Gastroesophageal sphincter (tissue), 4 donors: ENCODE measurements at regions not wholly inside any gene's neighbourhood (a gene's known extent, or its start where the extent isn't known, plus 50 kb on each side); places are given as distances from the start of the nearest gene placed in this dataset.

Experiments used
- ATAC-seq: fragments of 150-250 bp; one replicate; pipeline ENCODE4 v1.9.1; 2016; ENCODE audit warnings: mild to moderate bottlenecking, moderate library complexity
- H3K27ac ChIP-seq, 4 donors: fragments of 200-600 bp; sonication (generic) in 3 of 4; 1 replicate in 3 of 4; 2 replicates in 1 of 4; pipeline ENCODE4 v1.5.1; 2016 to 2019
- H3K27me3 ChIP-seq: fragments of 200-600 bp; sonication (generic); one replicate; pipeline ENCODE4 v1.5.1; 2019
- H3K36me3 ChIP-seq, 2 donors: fragments of 200-600 bp; sonication (generic); one replicate each; pipeline ENCODE4 v1.5.1; 2019; ENCODE audit warnings: control low read depth in 1 of 2
- H3K4me1 ChIP-seq, 3 donors: fragments of 200-600 bp; sonication (generic); 1 replicate in 2 of 3; 2 replicates in 1 of 3; pipeline ENCODE4 v1.5.1; 2016 to 2019; ENCODE audit warnings: control low read depth in 2 of 3
- H3K4me3 ChIP-seq, 2 donors: fragments of 200-600 bp; sonication (generic); one replicate each; pipeline ENCODE4 v1.5.1; 2019; ENCODE audit warnings: mild to moderate bottlenecking in 1 of 2, moderate library complexity in 1 of 2
- H3K9me3 ChIP-seq, 3 donors: fragments of 200-600 bp; sonication (generic); one replicate each; pipeline ENCODE4 v1.5.1; 2017 to 2019; ENCODE audit warnings: control low read depth in 2 of 3
- EP300 ChIP-seq: sonication (generic); formaldehyde crosslinking; IDR thresholded peaks from one replicate; pipeline ENCODE4 v1.6.1; 2017; ENCODE audit warnings: antibody characterized with exemption, mild to moderate bottlenecking
- POLR2A ChIP-seq, 2 donors: fragments of 450-650 bp; IDR thresholded peaks; one replicate each; pipeline ENCODE4 v1.6.1; 2017; ENCODE audit warnings: antibody characterized with exemption in 2 of 2, mild to moderate bottlenecking in 2 of 2, moderate library complexity in 1 of 2
- POLR2AphosphoS5 ChIP-seq: sonication (generic); formaldehyde crosslinking; IDR thresholded peaks from one replicate; pipeline ENCODE4 v1.6.1; 2017; ENCODE audit warnings: antibody characterized with exemption
- WGBS, 2 donors: methylation state at CpG; one replicate each; pipeline ENCODE4 v1.1.5; 2018; ENCODE audit warnings: low coverage in 1 of 2; 5-methylcytosine and 5-hydroxymethylcytosine counted together
- TF ChIP-seq, protein P1 (sequence below), 4 experiments: fragments of 200-600 bp in 2 of 4; fragments of 450-650 bp in 2 of 4; sonication (generic) in 1 of 4; IDR thresholded peaks; one replicate each; pipeline ENCODE4 v1.5.1; 2017 to 2019; ENCODE audit warnings: antibody characterized with exemption in 4 of 4, mild to moderate bottlenecking in 2 of 4, moderate library complexity in 2 of 4

DNA sequence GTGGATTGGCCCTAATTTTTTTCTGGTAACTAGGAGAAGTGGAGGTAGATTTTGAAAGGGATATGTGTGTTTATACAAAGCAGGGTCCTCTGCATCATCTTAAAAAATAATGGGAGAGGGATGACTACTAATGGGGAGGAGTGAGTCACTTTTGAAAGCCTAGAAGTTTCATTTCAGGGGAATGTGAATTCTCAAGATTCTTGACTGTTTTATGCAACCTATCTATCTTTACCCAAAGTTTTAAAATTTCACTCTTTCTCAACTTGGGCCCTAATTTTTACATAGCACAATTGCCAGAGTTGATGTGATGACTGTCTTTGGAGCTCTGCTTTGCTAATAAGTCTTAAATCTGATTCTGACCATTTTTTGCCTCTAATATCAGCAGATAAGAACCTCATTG, 445.2 kb downstream of the GRXCR1 start:
- no peak for ATAC-seq
- Histone ChIP-seq H3K36me3 (no peaks in the 10 kb centered on the region), H3K4me1 (no peaks in the 10 kb centered on the region), H3K4me3 (no peak overlapping the region), H3K27me3 (no peaks in the 10 kb centered on the region), H3K9me3 (no peaks in the 10 kb centered on the region), H3K27ac (no peak overlapping the region)
- TF ChIP-seq EP300: no peak
- TF ChIP-seq POLR2A (IDR thresholded peaks at IDR 0.05): no peak
- TF ChIP-seq, protein P1, sequence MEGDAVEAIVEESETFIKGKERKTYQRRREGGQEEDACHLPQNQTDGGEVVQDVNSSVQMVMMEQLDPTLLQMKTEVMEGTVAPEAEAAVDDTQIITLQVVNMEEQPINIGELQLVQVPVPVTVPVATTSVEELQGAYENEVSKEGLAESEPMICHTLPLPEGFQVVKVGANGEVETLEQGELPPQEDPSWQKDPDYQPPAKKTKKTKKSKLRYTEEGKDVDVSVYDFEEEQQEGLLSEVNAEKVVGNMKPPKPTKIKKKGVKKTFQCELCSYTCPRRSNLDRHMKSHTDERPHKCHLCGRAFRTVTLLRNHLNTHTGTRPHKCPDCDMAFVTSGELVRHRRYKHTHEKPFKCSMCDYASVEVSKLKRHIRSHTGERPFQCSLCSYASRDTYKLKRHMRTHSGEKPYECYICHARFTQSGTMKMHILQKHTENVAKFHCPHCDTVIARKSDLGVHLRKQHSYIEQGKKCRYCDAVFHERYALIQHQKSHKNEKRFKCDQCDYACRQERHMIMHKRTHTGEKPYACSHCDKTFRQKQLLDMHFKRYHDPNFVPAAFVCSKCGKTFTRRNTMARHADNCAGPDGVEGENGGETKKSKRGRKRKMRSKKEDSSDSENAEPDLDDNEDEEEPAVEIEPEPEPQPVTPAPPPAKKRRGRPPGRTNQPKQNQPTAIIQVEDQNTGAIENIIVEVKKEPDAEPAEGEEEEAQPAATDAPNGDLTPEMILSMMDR (IDR thresholded peaks at IDR 0.05): no peak
- TF ChIP-seq POLR2AphosphoS5: no peak

DNA sequence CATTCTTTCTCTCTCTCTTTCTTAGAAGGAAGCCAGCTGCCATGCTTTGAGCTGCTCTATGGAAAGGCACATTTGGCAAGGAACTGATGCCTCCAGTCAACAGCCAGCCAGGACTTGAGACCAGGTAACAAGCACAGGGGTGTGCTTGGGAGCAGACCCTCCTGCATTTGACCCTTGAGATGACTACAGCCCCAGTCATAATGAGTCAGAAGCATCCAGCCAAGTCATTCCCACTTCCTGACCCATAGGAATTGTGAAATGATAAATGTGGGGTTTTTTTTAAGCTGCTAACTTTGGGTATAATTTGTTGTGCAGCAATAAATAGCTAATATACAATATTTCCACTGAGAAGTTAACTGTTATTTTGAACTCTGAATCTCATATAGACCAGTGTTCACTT, 446.9 kb downstream of the GRXCR1 start:
- Histone ChIP-seq H3K4me3 (no peak overlapping the region), H3K27me3 (no peaks in the 10 kb centered on the region), H3K9me3 (no peaks in the 10 kb centered on the region), H3K36me3 (no peaks in the 10 kb centered on the region), H3K27ac (no peak overlapping the region), H3K4me1 (no peaks in the 10 kb centered on the region)
- TF ChIP-seq POLR2A (IDR thresholded peaks at IDR 0.05) (no peak), POLR2AphosphoS5 (no peak), EP300 (no peak)
- TF ChIP-seq, protein P1 (IDR thresholded peaks at IDR 0.05): no peak
- no peak for ATAC-seq

DNA sequence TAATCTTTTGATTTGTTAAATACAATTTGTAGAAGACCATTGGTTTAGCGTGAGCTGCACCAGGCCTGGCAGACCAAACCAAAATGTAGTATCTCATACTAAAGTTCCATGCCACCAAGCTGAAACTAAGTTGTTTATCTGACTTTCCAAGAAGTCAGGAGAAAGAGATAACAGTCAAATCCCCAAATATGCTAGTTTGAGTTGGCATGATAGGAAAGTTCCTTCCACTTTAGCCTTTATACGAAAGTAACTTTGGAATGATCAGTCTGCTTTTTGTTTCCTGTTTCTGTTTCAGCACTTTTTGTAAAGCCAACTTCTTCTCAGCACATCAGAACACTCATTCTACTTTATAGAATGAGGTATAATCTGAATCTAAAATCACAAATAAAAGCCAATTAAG, 449.2 kb downstream of the GRXCR1 start:
- Histone ChIP-seq H3K36me3 (no peaks in the 10 kb centered on the region), H3K27me3 (no peaks in the 10 kb centered on the region), H3K9me3 (no peaks in the 10 kb centered on the region), H3K27ac (no peak overlapping the region), H3K4me1 (no peaks in the 10 kb centered on the region), H3K4me3 (no peak overlapping the region)
- TF ChIP-seq POLR2A (IDR thresholded peaks at IDR 0.05) (no peak), POLR2AphosphoS5 (no peak), EP300 (no peak)
- TF ChIP-seq, protein P1 (IDR thresholded peaks at IDR 0.05): no peak
- WGBS, 2 donors: 45 to 93% methylated on average over 2 of the region's 2 CpGs
- no peak for ATAC-seq

DNA sequence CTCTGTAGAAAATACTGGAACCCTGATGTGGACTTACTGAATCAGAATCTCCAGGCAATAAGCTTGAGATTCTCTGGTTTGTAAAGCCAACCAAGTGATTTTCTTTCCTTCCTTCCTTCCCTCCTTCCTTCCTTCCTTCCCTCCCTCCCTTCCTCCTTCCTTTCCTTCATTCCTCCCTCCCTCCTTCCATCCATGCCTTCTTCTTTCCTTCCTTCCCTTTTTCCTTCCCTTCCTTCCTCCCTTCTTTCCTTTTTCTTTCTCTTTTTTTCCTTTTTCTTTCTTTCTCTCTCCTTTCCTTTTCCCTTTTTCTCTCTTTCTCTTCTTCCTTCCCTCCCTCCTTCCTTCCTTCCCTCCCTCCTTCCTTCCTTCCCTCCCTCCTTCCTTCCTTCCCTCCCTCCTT, 450.8 kb downstream of the GRXCR1 start:
- Histone ChIP-seq H3K4me1 (no peaks in the 10 kb centered on the region), H3K36me3 (no peaks in the 10 kb centered on the region), H3K27me3 (no peaks in the 10 kb centered on the region), H3K4me3 (no peak overlapping the region), H3K27ac (no peak overlapping the region), H3K9me3 (no peaks in the 10 kb centered on the region)
- TF ChIP-seq POLR2AphosphoS5: no peak
- no peak for ATAC-seq

DNA sequence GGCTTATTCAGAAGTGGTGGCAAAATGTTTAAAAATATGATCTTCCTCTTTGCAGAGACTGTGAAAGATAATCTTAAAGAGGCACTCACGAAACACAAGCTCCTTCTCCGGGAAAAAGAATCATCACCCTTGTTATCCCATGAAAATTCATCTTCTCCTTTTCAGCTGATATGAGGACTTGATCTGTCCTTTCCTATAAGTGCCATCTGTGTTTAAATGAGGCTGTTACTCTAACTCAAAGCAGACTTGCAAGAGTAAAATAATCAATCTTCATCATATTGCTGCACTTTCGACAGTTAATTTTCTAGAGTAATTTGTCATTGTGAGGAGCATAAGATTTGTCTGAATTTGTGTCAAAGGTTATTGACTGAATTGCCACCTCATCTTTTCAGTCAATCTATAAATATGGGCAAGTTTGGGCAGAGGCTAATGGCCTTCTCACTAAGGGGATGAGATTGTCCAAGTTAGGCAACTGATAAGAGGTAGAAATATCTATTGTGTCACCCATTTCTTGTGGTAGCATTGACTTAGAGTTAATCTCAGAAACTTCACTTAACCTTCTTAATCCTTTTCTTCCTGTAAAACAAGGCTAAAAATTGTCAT, 452.9 kb downstream of the GRXCR1 start:
- Histone ChIP-seq H3K27me3 (no peaks in the 10 kb centered on the region), H3K27ac (no peak overlapping the region), H3K4me3 (no peak overlapping the region), H3K9me3 (no peaks in the 10 kb centered on the region), H3K4me1 (no peaks in the 10 kb centered on the region), H3K36me3 (no peaks in the 10 kb centered on the region)
- no peak for ATAC-seq
- whole genome bisulfite sequencing, 2 donors: 23 to 24% methylated on average over 3 of the region's 3 CpGs
- TF ChIP-seq EP300 (no peak), POLR2AphosphoS5 (no peak)
- TF ChIP-seq, protein P1 (IDR thresholded peaks at IDR 0.05): no peak

DNA sequence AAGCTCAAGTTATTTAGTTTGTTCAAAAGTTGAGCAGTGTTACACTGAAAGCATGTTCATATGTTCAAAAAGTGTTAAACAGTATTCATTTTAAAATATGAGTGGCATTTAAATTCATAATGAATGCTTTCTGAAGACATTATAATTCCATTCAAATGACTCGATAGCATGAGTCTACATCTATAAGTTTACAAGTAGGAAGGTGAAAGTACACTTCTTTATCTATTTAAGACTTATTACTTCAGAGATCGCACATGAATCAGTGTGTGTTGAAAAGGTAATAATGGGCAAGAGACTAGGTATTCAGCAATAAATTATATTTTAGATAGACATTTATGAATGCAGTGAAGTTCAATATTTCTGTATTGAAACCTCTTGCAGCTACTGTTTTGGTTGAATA, 456.1 kb downstream of the GRXCR1 start:
- H3K27ac ChIP-seq: no peak overlapping the region
- no peaks in the 10 kb centered on the region for H3K4me1 ChIP-seq
- no peak for TF ChIP-seq POLR2A (IDR thresholded peaks at IDR 0.05)
- TF ChIP-seq EP300: no peak
- TF ChIP-seq POLR2AphosphoS5: no peak
- TF ChIP-seq, protein P1 (IDR thresholded peaks at IDR 0.05): no peak
- no peaks in the 10 kb centered on the region for H3K27me3 ChIP-seq
- no peak overlapping the region for H3K4me3 ChIP-seq
- no peak for ATAC-seq
- no peaks in the 10 kb centered on the region for H3K9me3 ChIP-seq
- WGBS, 2 donors: 81 to 91% methylated on average over 2 of the region's 2 CpGs
- no peaks in the 10 kb centered on the region for H3K36me3 ChIP-seq
